WTC11 (cell line): ENCODE measurements at regions not wholly inside any gene's neighbourhood (a gene's known extent, or its start where the extent isn't known, plus 50 kb on each side); places are given as distances from the start of the nearest gene placed in this dataset.

ENCODE experiments used
- CREB1 ChIP-seq: sonication (generic); formaldehyde crosslinking; IDR thresholded peaks from 2 replicates; pipeline ENCODE4 v1.8.0; 2023; ENCODE audit warnings: mild to moderate bottlenecking, missing genetic modification reagents
- CTCF ChIP-seq: fragments of 200-600 bp; IDR thresholded peaks from 2 replicates; pipeline ENCODE4 v1.8.0; 2022; ENCODE audit warnings: antibody characterized with exemption
- HMGXB4 ChIP-seq: sonication (generic); formaldehyde crosslinking; IDR thresholded peaks from 2 replicates; pipeline ENCODE4 v1.8.1; 2023; ENCODE audit warnings: mild to moderate bottlenecking, moderate library complexity, missing genetic modification reagents
- IRF2 ChIP-seq: sonication (generic); formaldehyde crosslinking; IDR thresholded peaks from 2 replicates; pipeline ENCODE4 v1.8.0; 2022; ENCODE audit warnings: low read depth, missing genetic modification reagents, borderline replicate concordance
- TEAD1 ChIP-seq: sonication (generic); formaldehyde crosslinking; IDR thresholded peaks from 2 replicates; pipeline ENCODE4 v1.8.0; 2022; ENCODE audit warnings: mild to moderate bottlenecking, missing genetic modification reagents
- ZNF263 ChIP-seq: sonication (generic); formaldehyde crosslinking; IDR thresholded peaks from 2 replicates; pipeline ENCODE4 v1.8.1; 2022; ENCODE audit warnings: low read depth, mild to moderate bottlenecking, moderate library complexity, missing genetic modification reagents
- TF ChIP-seq, protein P1 (sequence below): fragments of 250-450 bp; sonication (Bioruptor Pico); IDR thresholded peaks from 2 replicates; pipeline ENCODE4 v2.1.2; 2022; ENCODE audit warnings: mild to moderate bottlenecking, moderate library complexity
- TF ChIP-seq, protein P2 (sequence below): sonication (generic); formaldehyde crosslinking; IDR thresholded peaks from 2 replicates; pipeline ENCODE4 v1.8.1; 2022; ENCODE audit warnings: mild to moderate bottlenecking, moderate library complexity, missing genetic modification reagents

DNA sequence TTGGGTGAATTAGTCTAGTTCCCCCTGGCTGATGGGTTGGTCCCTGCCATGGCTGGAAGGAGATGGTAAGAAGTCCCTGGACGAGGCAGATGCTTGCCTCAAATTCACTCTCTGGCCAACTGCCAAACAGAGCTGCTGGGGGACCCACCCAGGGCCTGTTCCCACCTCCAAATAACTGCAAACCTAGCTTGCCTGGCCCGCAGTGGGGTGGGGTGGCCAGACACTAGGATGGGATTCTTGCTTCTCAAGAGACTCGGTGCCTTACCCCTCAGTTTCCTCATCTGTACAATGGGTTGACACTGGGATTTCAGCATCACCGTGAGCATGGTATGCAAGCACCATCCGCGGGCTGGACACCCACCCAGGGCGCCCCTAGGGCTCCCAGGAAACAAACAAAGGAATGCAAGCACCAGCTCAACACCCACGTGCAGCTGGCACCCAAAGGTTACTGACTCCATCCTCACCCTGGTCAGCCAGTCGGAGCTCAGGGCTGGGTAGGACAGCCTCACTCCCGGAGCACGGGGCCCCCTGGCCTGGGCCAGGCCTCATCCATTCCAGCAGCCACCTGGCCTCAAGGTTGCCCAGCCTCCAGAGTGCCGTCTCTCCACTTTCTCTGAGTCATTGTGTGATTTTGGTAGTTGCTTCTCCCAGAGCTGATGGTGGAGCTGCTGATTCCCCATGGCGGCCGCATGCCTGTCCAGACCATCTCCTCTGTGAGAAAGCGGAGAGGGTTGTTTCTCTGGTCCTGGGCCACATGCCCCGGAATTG lies 205.2 kb upstream of the RTL1 start:
- TF ChIP-seq CTCF (no peak), ZNF263 (CRISPR knock-in tag) (no peak), IRF2 (CRISPR knock-in tag) (no peak), TEAD1 (CRISPR knock-in tag) (no peak), CREB1 (no peak), HMGXB4 (CRISPR knock-in tag) (no peak)
- TF ChIP-seq, protein P1, sequence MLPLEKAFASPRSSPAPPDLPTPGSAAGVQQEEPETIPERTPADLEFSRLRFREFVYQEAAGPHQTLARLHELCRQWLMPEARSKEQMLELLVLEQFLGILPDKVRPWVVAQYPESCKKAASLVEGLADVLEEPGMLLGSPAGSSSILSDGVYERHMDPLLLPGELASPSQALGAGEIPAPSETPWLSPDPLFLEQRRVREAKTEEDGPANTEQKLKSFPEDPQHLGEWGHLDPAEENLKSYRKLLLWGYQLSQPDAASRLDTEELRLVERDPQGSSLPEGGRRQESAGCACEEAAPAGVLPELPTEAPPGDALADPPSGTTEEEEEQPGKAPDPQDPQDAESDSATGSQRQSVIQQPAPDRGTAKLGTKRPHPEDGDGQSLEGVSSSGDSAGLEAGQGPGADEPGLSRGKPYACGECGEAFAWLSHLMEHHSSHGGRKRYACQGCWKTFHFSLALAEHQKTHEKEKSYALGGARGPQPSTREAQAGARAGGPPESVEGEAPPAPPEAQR (CRISPR knock-in tag) = no peak
- TF ChIP-seq, protein P2, sequence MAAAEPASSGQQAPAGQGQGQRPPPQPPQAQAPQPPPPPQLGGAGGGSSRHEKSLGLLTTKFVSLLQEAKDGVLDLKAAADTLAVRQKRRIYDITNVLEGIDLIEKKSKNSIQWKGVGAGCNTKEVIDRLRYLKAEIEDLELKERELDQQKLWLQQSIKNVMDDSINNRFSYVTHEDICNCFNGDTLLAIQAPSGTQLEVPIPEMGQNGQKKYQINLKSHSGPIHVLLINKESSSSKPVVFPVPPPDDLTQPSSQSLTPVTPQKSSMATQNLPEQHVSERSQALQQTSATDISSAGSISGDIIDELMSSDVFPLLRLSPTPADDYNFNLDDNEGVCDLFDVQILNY = no peak
